WI38 (cell line): ENCODE measurements at regions not wholly inside any gene's neighbourhood (a gene's known extent, or its start where the extent isn't known, plus 50 kb on each side); places are given as distances from the start of the nearest gene placed in this dataset.

Source experiments
- H3K4me3 ChIP-seq: 2 replicates; pipeline ENCODE4 v1.5.1; 2011; ENCODE audit warnings: low read depth, mild to moderate bottlenecking, control low read depth, low read length
- CTCF ChIP-seq: IDR thresholded peaks from 2 replicates; pipeline ENCODE4 v1.5.1; 2012; ENCODE audit warnings: low read depth, mild to moderate bottlenecking, control low read depth, low read length

- no peak overlapping the region for H3K4me3 ChIP-seq
- TF ChIP-seq CTCF, result no peak
Observed at GRCh38 chr20:53718142-53719021, 124.7 kb upstream of the ZNF217 start.

- TF ChIP-seq CTCF, result no peak
Observed at GRCh38 chr20:53716395-53716794, 122.8 kb upstream of the ZNF217 start.

GRCh38 chr20:53714524-53714923, 120.9 kb upstream of the ZNF217 start:
- TF ChIP-seq CTCF, result no peak
- H3K4me3 ChIP-seq, result no peak overlapping the region

More at GRCh38 chr20:53716395-53716794, 122.8 kb upstream of the ZNF217 start:
- H3K4me3 ChIP-seq, result no peak overlapping the region

- TF ChIP-seq CTCF, result no peak
Observed at GRCh38 chr20:53713328-53714056, 119.9 kb upstream of the ZNF217 start.

GRCh38 chr20:53712212-53712977, 118.8 kb upstream of the ZNF217 start:
- H3K4me3 ChIP-seq, result no peak overlapping the region
- TF ChIP-seq CTCF, result no peak

More at GRCh38 chr20:53713328-53714056, 119.9 kb upstream of the ZNF217 start:
- H3K4me3 ChIP-seq, result no peak overlapping the region

GRCh38 chr20:53711333-53712211, 117.9 kb upstream of the ZNF217 start:
- no peak for TF ChIP-seq CTCF
- no peak overlapping the region for H3K4me3 ChIP-seq
